Left colon (tissue), 2 donors: ENCODE measurements at regions not wholly inside any gene's neighbourhood (a gene's known extent, or its start where the extent isn't known, plus 50 kb on each side); places are given as distances from the start of the nearest gene placed in this dataset.

Source experiments
- ATAC-seq: fragments of 200-7000 bp; cut with Tn5 transposase; one replicate; pipeline ENCODE4 v1.9.1; 2020; ENCODE audit warnings: mild to moderate bottlenecking, moderate library complexity
- DNase-seq, 2 donors: peaks; one replicate each; pipeline ENCODE4 v3.0.0-alpha.2; 2020
- intact Hi-C, 2 donors: fragments of 100-400 bp; cut with DNase I in 1 of 2; cut with micrococcal nuclease in 1 of 2; formaldehyde crosslinking; loops; one replicate each; pipeline versions ENCODE4 v1.11.2 to v1.14.0; 2022; cut with DNase I, micrococcal nuclease
- donor health status: DM: no; HTN: no; CAD: no.
- donor health status: DM: yes; HTN: yes; CAD: no.

DNA sequence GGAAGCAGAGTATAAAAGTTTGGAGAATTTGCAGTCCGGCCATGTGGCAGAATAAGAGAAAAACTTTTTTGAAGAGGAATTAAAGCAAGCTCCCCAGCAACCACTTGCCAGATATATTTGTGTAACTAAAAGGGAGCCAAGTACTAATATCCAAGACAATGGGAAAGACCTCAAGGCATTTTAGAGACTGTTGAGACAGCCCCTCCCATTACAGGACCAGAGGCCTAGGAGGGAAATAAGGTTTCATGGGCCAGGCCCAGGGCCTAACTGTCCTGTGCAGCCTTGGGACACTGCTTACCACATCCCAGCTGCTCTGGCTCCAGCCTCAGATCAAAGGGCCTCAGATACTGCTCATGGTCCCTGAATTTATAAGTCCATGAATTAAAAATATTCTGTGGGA is 659.4 kb downstream of the PCDH19 start:
- ATAC-seq = no peak
- intact Hi-C loops = no loop called here
- DNase-seq = no peak

DNA sequence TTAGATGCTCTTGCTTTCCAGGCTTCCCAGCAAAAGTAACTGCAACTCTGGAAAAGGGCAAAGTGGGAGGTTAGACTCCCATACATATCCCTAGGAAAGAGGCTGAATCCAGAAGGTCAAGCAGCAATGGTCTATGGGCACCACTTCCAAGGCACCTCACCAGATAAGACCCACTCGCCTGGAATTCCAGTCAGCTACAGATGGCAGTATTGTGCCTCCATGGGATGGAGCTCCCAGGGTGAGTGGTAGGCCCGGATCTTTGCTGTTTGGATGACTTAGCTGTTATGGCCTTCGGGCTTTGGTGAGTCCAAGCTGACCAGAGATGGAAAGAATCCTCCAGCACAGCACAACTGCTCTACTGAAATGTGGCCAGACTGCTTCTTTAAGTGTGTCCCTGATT is 688.0 kb downstream of the PCDH19 start:
- DNase-seq (no peak), ATAC-seq (no peak)
- intact Hi-C loops = no loop called here

DNA sequence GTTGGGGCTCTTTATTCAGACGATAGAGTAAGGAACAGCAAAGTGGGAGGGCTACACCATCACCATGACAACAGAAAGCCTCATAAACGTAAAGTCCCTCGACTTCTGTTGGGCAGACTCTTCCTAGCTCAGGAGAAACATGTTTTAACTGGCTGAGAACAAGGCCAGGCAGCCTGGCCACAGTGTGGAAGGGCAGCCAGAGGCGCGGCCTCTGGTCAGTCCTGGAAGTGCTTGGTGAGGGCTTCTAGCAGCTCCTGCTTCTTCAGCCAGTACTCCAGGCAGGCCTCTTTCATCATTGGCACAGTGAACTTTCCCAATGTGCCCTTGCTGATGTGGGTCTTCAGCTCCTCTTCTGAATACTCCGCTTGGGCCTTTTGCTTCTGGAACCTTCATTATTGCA is 690.9 kb downstream of the PCDH19 start:
- no peak for ATAC-seq
- DNase-seq = no peak
- intact Hi-C loops = no loop called here

DNA sequence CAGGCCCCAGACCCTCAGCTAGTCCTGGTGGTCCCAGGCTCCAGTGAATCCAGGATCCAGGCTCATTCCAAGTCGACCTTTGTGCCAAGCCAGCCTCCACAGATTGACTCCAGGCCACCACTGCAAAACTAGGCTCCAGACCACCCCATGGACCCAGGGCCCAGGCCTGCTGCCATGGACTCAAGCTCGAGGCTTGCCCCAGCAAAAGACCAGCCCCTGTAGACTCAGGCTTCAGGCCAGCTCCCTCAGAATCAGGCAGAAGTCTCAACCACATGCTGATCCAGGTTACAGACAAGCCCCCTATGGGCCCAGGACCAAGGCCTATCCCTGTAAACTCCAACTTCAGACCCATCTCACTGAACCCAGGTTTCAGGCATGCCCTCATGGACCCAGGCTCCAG is 692.4 kb downstream of the PCDH19 start:
- ATAC-seq (no peak), DNase-seq (no peak)
- intact Hi-C loops = no loop called here

DNA sequence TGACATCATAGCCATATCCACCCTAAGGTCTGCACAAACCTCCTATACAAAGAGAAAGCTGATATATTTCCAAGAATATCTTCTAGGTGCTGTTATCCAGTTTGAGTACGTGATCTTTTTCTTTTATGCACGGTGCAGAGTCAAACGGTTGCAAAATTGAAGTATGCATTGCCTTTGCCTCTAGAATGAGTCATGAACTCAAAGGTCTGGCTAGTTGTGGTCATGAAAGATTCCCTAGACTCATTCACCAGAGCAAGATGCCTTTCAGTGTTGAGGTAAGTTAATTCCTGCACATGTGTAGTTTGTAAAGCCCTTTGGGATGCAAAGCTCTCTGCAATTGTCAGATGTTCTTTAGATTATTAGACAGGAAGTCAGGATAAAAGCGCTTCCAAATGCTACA is 704.4 kb downstream of the PCDH19 start:
- intact Hi-C loops = no loop called here
- DNase-seq (no peak), ATAC-seq (no peak)

DNA sequence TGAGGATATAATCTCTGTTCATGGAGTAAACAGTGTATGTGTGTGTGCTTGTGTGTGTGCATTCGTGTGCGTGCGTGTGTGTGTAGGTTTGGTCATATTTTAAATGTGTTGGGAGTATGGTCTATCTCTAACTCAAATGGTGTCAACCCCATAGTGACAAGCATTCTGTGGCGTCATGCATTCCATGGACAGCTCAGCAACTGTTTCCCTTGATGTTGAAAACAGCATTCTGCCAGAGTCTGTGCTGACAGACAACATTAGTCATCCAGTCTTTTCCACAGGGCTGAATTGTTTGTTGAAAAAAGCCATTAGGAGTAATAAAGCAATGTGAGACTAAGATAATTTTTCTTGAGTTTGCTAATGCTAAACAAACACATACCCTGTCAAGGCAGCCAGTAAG is 706.6 kb downstream of the PCDH19 start:
- DNase-seq = no peak
- ATAC-seq = no peak
- intact Hi-C loops = no loop called here

DNA sequence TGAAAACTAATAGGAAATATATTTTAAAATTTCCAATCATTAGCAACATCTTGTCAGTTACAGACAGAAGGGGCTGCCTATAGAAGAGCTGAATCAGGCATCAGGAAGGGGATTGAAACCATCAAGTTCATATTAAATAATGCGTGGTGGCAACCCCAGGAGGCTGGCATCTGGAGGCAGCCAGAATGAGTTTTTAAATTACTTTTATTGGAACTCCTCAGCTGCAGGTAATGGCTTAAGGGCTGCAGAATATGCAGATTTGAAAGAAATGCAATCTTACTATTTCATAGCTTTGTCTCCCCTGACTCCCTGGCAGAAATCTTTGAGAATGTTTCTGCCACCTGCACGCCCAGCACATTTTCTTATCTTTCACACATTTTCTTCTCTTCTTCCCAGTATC is 711.6 kb downstream of the PCDH19 start:
- intact Hi-C loops = no loop called here
- no peak for DNase-seq
- ATAC-seq = no peak

DNA sequence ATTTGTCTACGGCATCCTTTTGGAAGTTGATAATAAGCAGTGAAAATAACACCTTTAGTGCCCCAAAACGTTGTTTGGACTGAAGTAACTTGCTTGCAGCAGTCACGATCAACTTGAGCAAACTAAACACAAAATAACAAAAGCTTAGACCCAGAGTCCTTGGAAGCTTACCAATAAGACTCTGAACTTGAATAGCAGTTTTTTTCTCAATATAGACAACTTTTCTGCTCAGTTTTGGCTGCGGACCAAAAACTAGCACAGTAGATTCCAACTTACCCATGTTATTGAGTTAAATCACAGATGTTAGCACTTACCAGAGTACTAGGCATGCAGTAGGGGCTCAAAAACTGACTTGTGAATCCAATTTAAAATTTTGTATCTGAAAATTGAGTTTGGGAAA is 746.9 kb downstream of the PCDH19 start:
- DNase-seq (no peak), ATAC-seq (no peak)
- intact Hi-C loops = no loop called here

DNA sequence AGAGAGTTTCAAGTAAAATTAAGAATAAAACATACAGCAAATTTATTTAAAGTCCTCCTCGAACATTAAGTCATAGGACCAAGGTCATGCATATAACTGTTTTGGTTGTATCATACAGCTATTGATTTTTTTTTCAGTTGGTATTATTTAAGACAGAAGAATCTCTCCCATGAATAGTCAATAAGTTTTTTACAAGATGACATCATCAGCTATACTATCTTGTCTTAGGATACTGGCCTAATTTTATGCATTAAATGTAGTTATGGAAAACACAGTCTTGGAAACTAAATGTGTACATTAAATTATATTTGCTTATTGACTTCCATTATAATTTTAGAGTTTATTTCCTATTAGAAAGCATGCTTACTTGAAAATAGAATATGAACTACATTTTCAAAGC is 755.9 kb downstream of the PCDH19 start:
- no peak for ATAC-seq
- DNase-seq = no peak
- intact Hi-C loops = no loop called here

DNA sequence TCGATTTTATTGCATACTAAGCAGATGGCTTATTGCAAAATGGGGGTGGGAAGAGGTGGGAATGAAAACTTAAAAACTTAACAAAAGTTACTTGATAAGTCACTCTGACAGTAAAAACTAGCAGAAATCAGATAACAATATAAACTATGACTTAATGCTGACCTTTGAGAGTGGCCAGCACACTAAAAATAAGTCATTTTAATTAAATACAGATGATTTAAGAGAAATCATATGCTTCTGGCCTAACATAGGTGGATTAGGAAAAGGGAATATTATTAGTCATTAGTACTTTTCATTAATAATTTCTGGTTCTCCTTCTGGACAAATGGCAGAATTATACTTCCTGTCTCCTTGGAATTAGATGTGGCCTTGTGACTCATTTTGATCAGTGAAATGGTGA is 756.7 kb downstream of the PCDH19 start:
- no peak for DNase-seq

DNA sequence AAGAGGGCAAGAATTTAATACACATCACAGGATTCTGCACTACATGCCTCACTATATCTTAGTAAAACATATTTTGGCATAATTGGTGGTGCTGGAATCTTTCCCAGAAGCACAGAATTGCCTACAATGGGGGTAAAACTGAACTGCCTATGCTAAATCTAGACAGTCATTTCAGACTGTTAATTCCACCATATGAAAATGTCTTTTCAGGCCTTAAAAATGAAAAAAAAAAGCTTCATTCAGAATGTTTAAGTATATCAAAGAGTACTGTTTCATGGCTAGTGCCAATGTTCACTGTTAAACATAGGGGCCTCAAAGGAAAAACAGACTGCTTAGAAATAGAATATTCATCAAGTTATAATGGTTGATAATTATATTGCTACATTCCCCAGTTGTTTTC is 797.0 kb downstream of the PCDH19 start:
- DNase-seq = no peak
- no peak for ATAC-seq
- intact Hi-C loops = no loop called here

More for the DNA sequence above, 756.7 kb downstream of the PCDH19 start:
- intact Hi-C loops = no loop called here
- no peak for ATAC-seq

DNA sequence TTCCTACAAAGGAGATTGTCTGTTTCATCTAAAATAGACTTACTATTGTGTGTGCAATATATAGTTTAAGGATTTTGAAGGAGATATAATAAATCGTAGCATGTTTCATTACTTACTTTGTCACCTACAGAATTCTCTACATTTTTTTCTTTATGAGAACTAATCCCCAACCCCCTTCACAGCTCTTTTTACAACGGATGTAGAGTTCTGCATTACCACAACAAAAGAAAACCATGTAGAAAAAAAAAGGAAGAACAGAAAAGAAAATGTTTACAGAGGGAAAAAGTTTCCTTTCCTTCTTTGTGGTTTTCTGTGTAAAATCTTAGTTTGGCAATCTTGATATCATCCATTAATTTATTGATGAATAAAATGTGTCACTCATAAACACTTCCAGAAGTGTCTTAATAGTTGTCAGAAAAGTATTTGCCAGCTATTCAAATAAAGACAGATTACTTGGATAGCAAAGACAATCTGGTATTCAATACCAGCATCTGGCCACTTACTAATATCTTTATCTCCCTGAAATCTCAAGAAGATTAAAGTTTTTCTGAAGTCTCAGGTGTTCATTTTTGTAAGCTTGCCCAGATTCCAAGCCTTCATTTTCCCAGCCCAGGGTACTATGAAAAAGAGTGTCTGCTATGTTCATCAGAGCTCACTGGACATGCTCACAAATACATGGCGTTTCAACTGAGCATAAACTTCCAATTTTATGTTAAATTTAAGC is 806.8 kb downstream of the PCDH19 start:
- ATAC-seq (no peak), DNase-seq (no peak)
- intact Hi-C loops = no loop called here

DNA sequence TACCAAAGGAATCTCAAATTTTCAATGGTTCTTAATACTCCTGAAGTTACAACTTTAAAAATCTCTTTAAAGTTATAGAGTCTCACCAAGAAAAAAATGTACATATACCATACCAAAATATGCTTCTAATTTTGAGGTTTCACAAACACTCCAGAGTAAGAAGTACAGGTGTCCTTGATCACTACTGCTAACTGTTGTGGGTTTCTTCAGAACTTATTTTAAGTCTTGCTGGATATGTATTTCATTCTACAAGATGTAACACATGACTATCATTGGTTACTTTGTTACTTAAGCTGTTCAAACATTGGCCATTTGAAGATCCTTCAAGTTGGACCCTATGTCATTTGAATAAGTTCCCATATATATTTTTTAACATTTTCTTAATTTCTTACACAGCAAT is 808.0 kb downstream of the PCDH19 start:
- ATAC-seq (no peak), DNase-seq (no peak)
- intact Hi-C loops = no loop called here

DNA sequence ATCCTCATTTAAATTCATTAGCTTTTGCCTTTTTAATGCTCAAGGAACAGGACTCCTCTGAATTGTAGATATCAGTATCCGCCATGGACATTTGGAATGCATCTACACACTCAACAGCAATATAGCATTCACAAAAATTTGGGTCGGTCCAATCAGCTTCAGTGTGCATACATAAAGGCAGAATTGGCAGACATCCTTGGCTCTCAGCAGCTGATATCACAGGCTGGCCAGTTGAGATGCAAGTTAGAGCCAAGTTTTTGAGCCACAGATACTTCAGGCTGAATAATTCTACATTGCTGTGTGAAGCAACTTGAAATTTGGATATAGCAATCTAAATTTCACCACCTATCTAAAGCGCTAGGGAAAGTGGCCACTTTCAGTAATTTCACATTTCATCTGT is 821.1 kb downstream of the PCDH19 start:
- DNase-seq (no peak), ATAC-seq (no peak)
- intact Hi-C loops = no loop called here

DNA sequence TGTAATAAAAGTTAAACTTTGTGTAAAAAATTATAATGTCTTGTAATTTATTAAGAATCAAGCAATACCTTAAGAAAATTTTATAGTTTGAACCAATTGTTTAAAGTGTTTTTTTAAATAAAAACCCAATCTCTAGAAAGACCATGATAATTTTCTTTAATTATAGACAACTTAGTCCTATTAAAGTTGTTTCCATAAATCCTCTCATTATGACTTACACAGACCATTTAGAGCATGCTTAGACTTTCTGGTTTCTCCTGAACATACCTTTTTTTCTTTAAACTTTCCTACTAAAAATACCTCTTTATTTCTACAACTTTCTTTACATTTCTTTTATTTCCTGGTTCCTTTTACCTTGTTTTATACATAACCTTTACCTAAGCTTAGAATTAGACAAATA is 837.4 kb downstream of the PCDH19 start:
- no peak for ATAC-seq
- DNase-seq = no peak
- intact Hi-C loops = no loop called here

DNA sequence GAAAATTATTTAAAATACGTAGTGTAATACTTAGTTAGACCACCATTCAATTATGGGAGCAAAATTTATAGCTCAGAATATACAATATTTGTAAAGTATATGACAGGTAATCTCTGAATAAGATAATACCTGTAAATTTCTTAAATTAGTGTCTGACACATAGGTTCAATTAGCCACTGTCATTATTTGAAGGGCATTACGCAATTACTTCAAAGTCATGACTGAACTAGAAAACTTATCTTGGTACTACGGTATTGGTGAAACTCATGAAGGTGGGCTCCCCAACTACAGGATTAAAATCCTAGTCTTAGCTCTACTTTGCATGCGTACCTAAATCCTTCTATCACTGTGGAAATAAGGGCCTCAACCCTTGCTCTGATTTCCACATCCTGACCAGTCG is 860.7 kb downstream of the PCDH19 start:
- ATAC-seq (no peak), DNase-seq (no peak)
- intact Hi-C loops = no loop called here

DNA sequence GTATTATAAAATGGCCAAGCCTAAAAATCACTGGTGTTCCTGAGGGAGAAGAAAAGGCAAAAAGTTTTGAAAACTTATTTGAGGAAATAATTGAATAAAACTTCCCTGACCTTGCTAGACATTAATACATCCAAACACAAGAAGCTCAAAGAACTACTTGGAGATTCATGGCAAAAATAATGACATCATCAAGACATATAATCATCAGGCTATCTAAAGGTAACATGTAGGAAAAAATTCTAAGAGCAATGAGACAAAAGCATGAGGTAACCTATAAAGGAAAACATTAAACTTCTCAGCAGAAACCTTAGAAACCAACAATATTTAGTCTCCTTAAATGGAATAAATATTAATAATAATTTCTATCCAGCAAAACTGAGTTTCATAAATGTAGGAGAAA is 887.6 kb downstream of the PCDH19 start:
- intact Hi-C loops = no loop called here
- DNase-seq (no peak), ATAC-seq (no peak)

DNA sequence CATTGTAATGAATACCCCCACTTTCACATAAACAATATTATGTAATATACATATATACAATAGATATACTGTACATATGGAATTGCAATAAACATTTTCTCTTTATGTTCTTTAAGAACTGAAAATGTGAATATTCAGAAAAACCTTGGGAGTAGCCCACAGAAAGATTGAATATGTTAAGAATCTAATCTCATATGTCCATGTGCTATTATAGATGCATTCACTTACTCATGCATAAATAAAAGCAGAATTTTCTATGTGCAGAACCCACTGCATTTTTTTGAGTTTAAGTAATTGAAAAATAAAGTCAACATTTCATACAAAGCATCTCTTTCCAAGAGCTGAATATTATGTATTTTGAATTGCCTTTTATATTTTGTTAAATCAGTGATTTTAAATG is 902.3 kb downstream of the PCDH19 start:
- ATAC-seq = no peak
- DNase-seq = no peak
- intact Hi-C loops = no loop called here

DNA sequence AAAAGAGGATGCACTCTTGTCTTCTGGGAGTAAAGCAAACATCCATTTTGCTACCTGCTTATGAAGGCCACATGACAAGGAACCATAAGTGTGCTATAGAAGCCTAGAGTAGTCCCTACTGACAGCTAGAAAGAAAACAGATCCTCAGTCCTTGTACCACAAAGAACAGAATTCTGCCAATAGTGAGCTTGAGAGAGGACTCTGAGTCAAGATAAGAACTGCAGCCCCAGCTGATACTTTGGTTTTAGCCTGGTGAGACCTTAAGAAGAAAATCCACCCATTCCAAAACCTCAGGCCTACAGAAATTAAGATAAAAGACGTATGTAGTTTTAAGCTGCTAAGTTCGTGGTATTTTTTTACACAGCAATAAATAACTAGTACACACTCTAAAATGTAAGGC is 914.6 kb downstream of the PCDH19 start:
- ATAC-seq (no peak), DNase-seq (no peak)
- intact Hi-C loops = no loop called here

DNA sequence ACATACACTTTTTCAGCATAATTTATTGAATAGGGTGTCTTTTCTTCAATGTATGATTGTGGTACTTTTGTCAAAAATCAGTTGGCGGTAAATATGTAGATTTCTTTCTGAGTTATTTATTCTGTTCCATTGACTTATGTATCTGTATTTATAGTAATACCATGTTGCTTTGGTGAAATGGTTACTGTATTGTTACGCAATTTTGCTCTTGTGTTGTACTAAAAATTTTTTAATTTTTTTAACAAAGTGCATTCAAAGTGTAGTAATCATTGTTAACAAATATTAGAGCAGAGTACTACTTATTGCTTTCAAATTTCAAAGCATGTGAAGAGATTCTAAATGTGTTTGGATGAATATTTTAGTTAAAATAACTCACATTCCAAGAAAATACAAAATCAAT is 915.4 kb downstream of the PCDH19 start:
- ATAC-seq = no peak
- intact Hi-C loops = no loop called here

DNA sequence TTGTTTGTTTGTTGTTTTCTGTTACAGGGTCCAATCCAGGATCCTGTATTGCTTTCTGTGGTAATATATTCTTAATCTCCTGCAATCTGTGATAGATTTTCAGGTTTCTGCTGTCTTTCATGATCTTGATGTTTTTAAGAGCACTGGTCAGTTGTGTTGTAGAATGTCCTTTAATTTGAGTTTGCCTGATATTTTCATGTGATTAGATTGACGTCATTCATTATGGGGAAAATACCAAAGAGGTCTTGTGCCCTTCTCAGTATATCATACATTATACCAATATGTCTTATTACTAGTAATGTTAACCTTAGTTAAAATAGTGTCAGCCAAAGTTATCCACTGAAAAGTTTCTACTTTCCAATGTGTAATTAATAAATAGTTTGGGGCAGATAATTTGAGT is 929.3 kb downstream of the PCDH19 start:
- intact Hi-C loops = no loop called here
- DNase-seq (no peak), ATAC-seq (no peak)

More for the DNA sequence above, 915.4 kb downstream of the PCDH19 start:
- DNase-seq = no peak

DNA sequence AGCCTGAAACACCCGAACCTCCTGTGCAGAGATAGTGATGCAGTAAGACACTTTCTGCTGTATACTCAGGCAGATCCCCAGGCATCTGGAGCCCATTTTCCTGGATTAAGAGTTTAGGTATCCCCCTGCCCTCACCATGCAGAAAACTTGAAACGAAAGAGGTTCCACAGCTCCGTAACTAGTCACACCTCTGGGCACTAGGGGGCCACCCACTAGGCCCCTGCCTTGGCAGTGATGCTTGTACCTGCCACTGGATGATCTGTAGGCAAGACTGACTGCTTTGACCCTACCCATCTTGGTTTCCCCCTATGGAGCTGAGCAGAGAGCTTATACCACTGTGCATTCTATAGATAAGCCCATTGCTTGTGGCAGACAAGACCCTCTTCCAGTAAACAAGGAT is 940.6 kb downstream of the PCDH19 start:
- no peak for ATAC-seq
- intact Hi-C loops = no loop called here
- DNase-seq = no peak
